AG04449 (cell line): ENCODE measurements at regions not wholly inside any gene's neighbourhood (a gene's known extent, or its start where the extent isn't known, plus 50 kb on each side); places are given as distances from the start of the nearest gene placed in this dataset.

ENCODE experiments used
- CTCF ChIA-PET: fragments of 350-600 bp; formaldehyde crosslinking; extraction: SDS; loops from one replicate; lab custom pipeline; 2021; ENCODE audit warnings: antibody characterized with exemption; lab: Yijun Ruan, JAX
- POLR2A ChIA-PET: fragments of 400-600, 350-600 bp; formaldehyde crosslinking; extraction: SDS; loops from one replicate; lab custom pipeline; 2020; ENCODE audit warnings: antibody characterized with exemption, inconsistent platforms; lab: Yijun Ruan, JAX
- DNase-seq: peaks from one replicate; pipeline ENCODE4 v3.0.0-alpha.2; 2010; ENCODE audit warnings: low read depth, low spot score
- H3K4me3 ChIP-seq: 2 replicates; pipeline ENCODE4 v1.5.1; 2011; ENCODE audit warnings: low read depth, mild to moderate bottlenecking, control low read depth, low read length
- CTCF ChIP-seq: IDR thresholded peaks from one replicate; pipeline ENCODE4 v1.5.1; 2011; ENCODE audit warnings: mild to moderate bottlenecking, moderate library complexity, low read length, control low read depth, inconsistent platforms; ENCODE audit not compliant: insufficient read depth; ENCODE audit errors: missing control alignments

GRCh38 chr5:121006217-121006616 is 542.1 kb downstream of the PRR16 start:
- no peak overlapping the region for H3K4me3 ChIP-seq
- POLR2A ChIA-PET: no interaction called here
- CTCF ChIA-PET: no interaction called here
- DNase-seq: no peak
- TF ChIP-seq CTCF: no peak

- CTCF ChIA-PET: no interaction called here
Measured at GRCh38 chr5:121008041-121008440, 543.9 kb downstream of the PRR16 start.

GRCh38 chr5:121009058-121009457 is 545.0 kb downstream of the PRR16 start:
- ChIA-PET POLR2A (no interaction called here), CTCF (no interaction called here)
- H3K4me3 ChIP-seq: no peak overlapping the region
- no peak for TF ChIP-seq CTCF
- no peak for DNase-seq

More at GRCh38 chr5:121008041-121008440, 543.9 kb downstream of the PRR16 start:
- no peak for DNase-seq
- POLR2A ChIA-PET: no interaction called here
- TF ChIP-seq CTCF: no peak
- no peak overlapping the region for H3K4me3 ChIP-seq

- CTCF ChIA-PET: no interaction called here
- POLR2A ChIA-PET: no interaction called here
- TF ChIP-seq CTCF: no peak
- H3K4me3 ChIP-seq: no peak overlapping the region
- DNase-seq: no peak
Measured at GRCh38 chr5:121018004-121018403, 553.9 kb downstream of the PRR16 start.

- H3K4me3 ChIP-seq: no peak overlapping the region
- ChIA-PET CTCF (interaction anchor here (0.7 kb wide), 1 partner anchor 931 kb away, joined by 4 read pairs; no protein-coding TSS in a partner anchor), POLR2A (no interaction called here)
- DNase-seq: no peak
- no peak for TF ChIP-seq CTCF
Measured at GRCh38 chr5:121019106-121019505, 555.0 kb downstream of the PRR16 start.

- ChIA-PET POLR2A (no interaction called here), CTCF (no interaction called here)
- no peak for TF ChIP-seq CTCF
- no peak overlapping the region for H3K4me3 ChIP-seq
- no peak for DNase-seq
Measured at GRCh38 chr5:121019734-121020133, 555.6 kb downstream of the PRR16 start.

GRCh38 chr5:121021681-121022080 is 557.6 kb downstream of the PRR16 start:
- no peak overlapping the region for H3K4me3 ChIP-seq
- ChIA-PET CTCF (no interaction called here), POLR2A (no interaction called here)
- TF ChIP-seq CTCF: no peak
- no peak for DNase-seq
